Neural crest cell (in vitro differentiated cells): ENCODE measurements at regions not wholly inside any gene's neighbourhood (a gene's known extent, or its start where the extent isn't known, plus 50 kb on each side); places are given as distances from the start of the nearest gene placed in this dataset.

ENCODE experiments used
- DNase-seq: peaks from one replicate; pipeline ENCODE4 v3.0.0; 2021; ENCODE audit warnings: low read depth, mixed read lengths, low spot score
- H3K27ac Mint-ChIP-seq: one replicate; pipeline ENCODE4 v1.8.0; 2021; ENCODE audit warnings: mild to moderate bottlenecking, mixed read lengths; ENCODE audit not compliant: unreplicated experiment
- H3K27me3 Mint-ChIP-seq: 2 replicates; pipeline ENCODE4 v1.8.0; 2021; ENCODE audit warnings: low read depth, mild to moderate bottlenecking, mixed read lengths
- H3K36me3 Mint-ChIP-seq: 2 replicates; pipeline ENCODE4 v1.8.0; 2021; ENCODE audit warnings: low read depth, mild to moderate bottlenecking, mixed read lengths
- H3K4me1 Mint-ChIP-seq: 2 replicates; pipeline ENCODE4 v1.8.0; 2021; ENCODE audit warnings: mixed read lengths
- H3K4me3 Mint-ChIP-seq: one replicate; pipeline ENCODE4 v1.8.0; 2021; ENCODE audit warnings: mild to moderate bottlenecking, mixed read lengths
- H3K9me3 Mint-ChIP-seq: 2 replicates; pipeline ENCODE4 v1.8.0; 2021; ENCODE audit warnings: mixed read lengths
- CTCF ChIP-seq: fragments of 200-600 bp; sonication (generic); conservative IDR thresholded peaks from 2 replicates; pipeline ENCODE4 v1.5.0; 2021; ENCODE audit warnings: antibody characterized with exemption, mild to moderate bottlenecking

GRCh38 chr11:32255841-32256240 is 165.0 kb downstream of the RCN1 start:
- TF ChIP-seq CTCF: no peak
- Mint-ChIP-seq H3K4me1 (peaks cover 11% of the 10 kb centered on the region), H3K27me3 (no peaks in the 10 kb centered on the region), H3K4me3 (no peak overlapping the region), H3K27ac (peak overlapping the region; percentile 54), H3K9me3 (no peaks in the 10 kb centered on the region), H3K36me3 (no peaks in the 10 kb centered on the region)
- no peak for DNase-seq

DNA sequence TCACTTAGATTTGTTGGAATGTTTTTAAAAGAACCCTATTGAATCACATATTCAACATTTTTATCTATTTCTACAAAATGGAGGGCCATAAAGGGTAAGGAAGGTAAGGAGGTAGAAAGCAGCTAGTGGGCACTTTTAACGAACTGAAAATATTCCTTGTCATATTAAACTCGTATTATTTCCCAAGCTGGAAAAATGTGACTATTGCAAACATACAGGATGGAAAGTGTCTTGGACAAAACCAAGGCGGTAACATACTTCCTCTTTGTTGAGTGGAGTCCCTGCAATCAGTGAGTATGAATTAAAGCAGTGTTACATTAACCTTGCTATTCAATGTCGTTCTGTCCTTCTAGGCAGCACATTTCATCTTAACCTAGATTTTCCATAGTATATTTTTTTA is 165.6 kb downstream of the RCN1 start:
- peaks cover 11% of the 10 kb centered on the region for H3K4me1 Mint-ChIP-seq
- H3K4me3 Mint-ChIP-seq: no peak overlapping the region

GRCh38 chr11:32259641-32260081 is 168.8 kb downstream of the RCN1 start:
- TF ChIP-seq CTCF: no peak
- Mint-ChIP-seq H3K36me3 (peaks cover 3% of the 10 kb centered on the region), H3K27me3 (no peaks in the 10 kb centered on the region), H3K27ac (no peak overlapping the region), H3K4me1 (peaks cover 16% of the 10 kb centered on the region), H3K9me3 (peaks cover 11% of the 10 kb centered on the region), H3K4me3 (no peak overlapping the region)
- no peak for DNase-seq

More for the DNA sequence above, 165.6 kb downstream of the RCN1 start:
- no peak for DNase-seq
- TF ChIP-seq CTCF: no peak
- no peak overlapping the region for H3K27ac Mint-ChIP-seq
- H3K27me3 Mint-ChIP-seq: no peaks in the 10 kb centered on the region
- no peaks in the 10 kb centered on the region for H3K36me3 Mint-ChIP-seq
- peaks cover under 1% of the 10 kb centered on the region for H3K9me3 Mint-ChIP-seq

GRCh38 chr11:32262367-32262766 is 171.5 kb downstream of the RCN1 start:
- Mint-ChIP-seq H3K4me3 (no peak overlapping the region), H3K4me1 (peaks cover 12% of the 10 kb centered on the region), H3K27me3 (no peaks in the 10 kb centered on the region), H3K36me3 (peaks cover 3% of the 10 kb centered on the region), H3K27ac (no peak overlapping the region), H3K9me3 (peaks cover 13% of the 10 kb centered on the region)
- no peak for DNase-seq
- no peak for TF ChIP-seq CTCF

- Mint-ChIP-seq H3K36me3 (peaks cover 3% of the 10 kb centered on the region), H3K27ac (no peak overlapping the region), H3K27me3 (no peaks in the 10 kb centered on the region), H3K9me3 (peaks cover 13% of the 10 kb centered on the region), H3K4me1 (peaks cover 12% of the 10 kb centered on the region), H3K4me3 (no peak overlapping the region)
- DNase-seq: no peak
- no peak for TF ChIP-seq CTCF
Measured at GRCh38 chr11:32265911-32266310, 169.4 kb downstream of the WT1 start.

DNA sequence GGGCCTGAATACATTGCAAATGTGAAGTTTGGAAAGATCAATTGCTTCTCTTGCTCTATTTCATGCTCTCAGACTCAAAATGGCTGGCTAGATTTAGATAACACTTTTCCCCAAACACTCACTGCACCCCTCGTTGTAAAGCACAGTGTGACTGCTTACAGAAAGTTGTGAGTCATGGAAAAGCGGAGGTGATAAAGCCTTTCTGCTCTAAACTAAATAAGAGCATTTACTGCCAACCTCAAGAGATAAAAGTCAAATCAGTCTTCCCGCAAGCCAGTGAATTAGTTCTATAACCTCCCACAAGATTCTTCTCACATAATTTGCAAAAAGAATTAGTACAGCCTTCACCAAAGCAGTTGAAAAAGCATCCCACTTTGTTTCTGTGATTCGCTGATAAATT is 168.7 kb downstream of the WT1 start:
- DNase-seq: no peak
- H3K27me3 Mint-ChIP-seq: no peaks in the 10 kb centered on the region
- H3K27ac Mint-ChIP-seq: no peak overlapping the region
- no peak for TF ChIP-seq CTCF
- peaks cover 15% of the 10 kb centered on the region for H3K4me1 Mint-ChIP-seq
- peaks cover 3% of the 10 kb centered on the region for H3K36me3 Mint-ChIP-seq
- H3K9me3 Mint-ChIP-seq: peaks cover 12% of the 10 kb centered on the region
- no peak overlapping the region for H3K4me3 Mint-ChIP-seq
